Neuronal stem cell (in vitro differentiated cells): ENCODE measurements at regions not wholly inside any gene's neighbourhood (a gene's known extent, or its start where the extent isn't known, plus 50 kb on each side); places are given as distances from the start of the nearest gene placed in this dataset.
A peak's percentile ranks its signal among the peaks of the same experiment; 100 is the strongest.

Experiments used
- DNase-seq: peaks from one replicate; pipeline ENCODE4 v3.0.0-alpha.2; 2013; ENCODE audit warnings: low spot score
- H2AFZ ChIP-seq: one replicate; pipeline ENCODE4 v1.6.1; 2013; ENCODE audit warnings: mild to moderate bottlenecking, low read length, inconsistent platforms
- H2AK5ac ChIP-seq: 2 replicates; pipeline ENCODE4 v1.6.1; 2013; ENCODE audit warnings: low read depth, mild to moderate bottlenecking, inconsistent platforms, low read length, moderate library complexity, mixed read lengths
- H2BK120ac ChIP-seq: 2 replicates; pipeline ENCODE4 v1.6.1; 2013; ENCODE audit warnings: low read depth, mild to moderate bottlenecking, inconsistent platforms, low read length, moderate library complexity, mixed read lengths
- H2BK12ac ChIP-seq: one replicate; pipeline ENCODE4 v1.6.1; 2013; ENCODE audit warnings: low read length, inconsistent platforms
- H2BK15ac ChIP-seq: 2 replicates; pipeline ENCODE4 v1.6.1; 2013; ENCODE audit warnings: mild to moderate bottlenecking, low read length, inconsistent platforms, mixed read lengths
- H2BK5ac ChIP-seq: one replicate; pipeline ENCODE4 v1.6.1; 2013; ENCODE audit warnings: inconsistent platforms, mild to moderate bottlenecking, low read length, moderate library complexity
- H3K14ac ChIP-seq: one replicate; pipeline ENCODE4 v1.6.1; 2013; ENCODE audit warnings: low read length, inconsistent platforms
- H3K18ac ChIP-seq: 2 replicates; pipeline ENCODE4 v1.6.1; 2013; ENCODE audit warnings: low read length, inconsistent platforms
- H3K23ac ChIP-seq: 2 replicates; pipeline ENCODE4 v1.6.1; 2013; ENCODE audit warnings: low read depth, mild to moderate bottlenecking, mixed read lengths, low read length, inconsistent platforms; ENCODE audit not compliant: poor library complexity
- H3K27ac ChIP-seq: replicated peaks from 3 replicates; pipeline ENCODE4 v1.5.1; 2013; ENCODE audit warnings: low read length, inconsistent platforms
- H3K27me3 ChIP-seq, 3 experiments: 2 replicates each; pipeline ENCODE4 v1.6.1; 2013; ENCODE audit warnings: low read length in 3 of 3, mild to moderate bottlenecking in 2 of 3, inconsistent platforms in 1 of 3, low read depth in 1 of 3, mixed read lengths in 1 of 3, moderate library complexity in 1 of 3; ENCODE audit not compliant: control insufficient read depth in 3 of 3, insufficient read depth in 3 of 3
- H3K36me3 ChIP-seq, 2 donors: replicated peaks in 1 of 2; 2 replicates each; pipeline ENCODE4 v1.6.1; 2013; ENCODE audit warnings: low read length in 2 of 2; ENCODE audit not compliant: control insufficient read depth in 2 of 2, insufficient read depth in 2 of 2
- H3K4ac ChIP-seq: 2 replicates; pipeline ENCODE4 v1.6.1; 2013; ENCODE audit warnings: inconsistent platforms, mild to moderate bottlenecking, low read length, moderate library complexity
- H3K4me1 ChIP-seq, 2 donors: 1 replicate in 1 of 2; 2 replicates in 1 of 2; pipeline ENCODE4 v1.6.1; 2013; ENCODE audit warnings: low read length in 2 of 2, low read depth in 1 of 2; ENCODE audit not compliant: control insufficient read depth in 2 of 2, insufficient read depth in 1 of 2
- H3K4me2 ChIP-seq: one replicate; pipeline ENCODE4 v1.6.1; 2013; ENCODE audit warnings: mild to moderate bottlenecking, low read length, inconsistent platforms; ENCODE audit not compliant: insufficient read depth, poor library complexity, severe bottlenecking
- H3K4me3 ChIP-seq, 2 donors: 2 replicates each; pipeline ENCODE4 v1.5.1; 2013; ENCODE audit warnings: low read length in 2 of 2, mild to moderate bottlenecking in 2 of 2, inconsistent platforms in 1 of 2, moderate library complexity in 1 of 2
- H3K79me1 ChIP-seq: one replicate; pipeline ENCODE4 v1.6.1; 2013; ENCODE audit warnings: low read depth, mild to moderate bottlenecking, inconsistent platforms, low read length, moderate library complexity
- H3K9ac ChIP-seq: one replicate; pipeline ENCODE4 v1.6.1; 2013; ENCODE audit warnings: mild to moderate bottlenecking, low read depth, low read length, inconsistent platforms; ENCODE audit not compliant: poor library complexity
- H3K9me3 ChIP-seq, 2 donors: replicated peaks in 1 of 2; 2 replicates each; pipeline versions ENCODE3 to v1.6.1; 2013; ENCODE audit warnings: low read length in 2 of 2, mild to moderate bottlenecking in 2 of 2, inconsistent platforms in 1 of 2, low read depth in 1 of 2, mixed read lengths in 1 of 2, moderate library complexity in 1 of 2; ENCODE audit not compliant: control insufficient read depth in 2 of 2, insufficient read depth in 1 of 2
- H4K8ac ChIP-seq: one replicate; pipeline ENCODE4 v1.6.1; 2013; ENCODE audit warnings: low read depth, mild to moderate bottlenecking, inconsistent platforms, low read length, moderate library complexity
- H4K91ac ChIP-seq: one replicate; pipeline ENCODE4 v1.6.1; 2013; ENCODE audit warnings: low read length, low read depth, mild to moderate bottlenecking, inconsistent platforms; ENCODE audit not compliant: poor library complexity
- WGBS, 2 donors: extraction: QIAGEN DNeasy Blood & Tissue Kit; methylation state at CpG; one replicate each; pipeline ENCODE4 v1.1.7; 2013; ENCODE audit warnings: missing lambda C conversion rate in 2 of 2, mixed read lengths in 1 of 2; ENCODE audit not compliant: insufficient read length in 2 of 2, insufficient replicate concordance in 1 of 2; ENCODE audit errors: extremely low coverage in 2 of 2; 5-methylcytosine and 5-hydroxymethylcytosine counted together

DNA sequence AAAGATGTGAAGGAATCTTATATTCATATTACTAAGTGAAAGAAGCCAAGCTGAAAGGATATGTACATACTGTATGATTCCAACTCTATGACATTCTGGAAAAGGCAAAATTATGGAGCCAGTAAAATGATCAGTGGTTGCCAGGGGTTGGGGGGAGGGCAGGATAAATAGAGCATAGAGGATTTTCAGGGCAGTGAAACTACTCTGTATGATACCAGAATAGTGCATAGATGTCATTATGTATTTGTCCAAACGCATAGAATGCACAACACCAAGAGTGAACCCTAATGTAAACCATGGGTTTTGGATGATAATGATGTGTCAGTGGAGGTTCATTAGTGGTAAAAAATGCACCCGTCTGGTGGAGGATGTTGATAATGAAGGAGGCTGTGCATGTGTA is 71.0 kb upstream of the ZNF423 start:
- peaks cover 0 to 42% (median 0%) of the 10 kb centered on the region in 3 experiments for H3K27me3 ChIP-seq
- H2BK120ac ChIP-seq, result no peak overlapping the region
- H3K4ac ChIP-seq, result no peak overlapping the region
- H3K27ac ChIP-seq, result no peak overlapping the region
- H3K79me1 ChIP-seq, result no peaks in the 10 kb centered on the region
- no CpG with 5 or more reads among the region's 2 CpGs for WGBS, 2 donors
- H3K4me1 ChIP-seq, result no peaks in the 10 kb centered on the region
- no peaks in the 10 kb centered on the region for H3K36me3 ChIP-seq
- H3K9ac ChIP-seq, result no peak overlapping the region
- no peak overlapping the region for H3K4me2 ChIP-seq
- H2BK15ac ChIP-seq, result no peak overlapping the region
- H3K14ac ChIP-seq, result no peak overlapping the region
- no peak overlapping the region for H3K18ac ChIP-seq
- no peak overlapping the region for H4K91ac ChIP-seq
- no peak overlapping the region for H3K4me3 ChIP-seq
- no peak overlapping the region for H2AFZ ChIP-seq
- no peak overlapping the region for H3K23ac ChIP-seq
- DNase-seq, result no peak
- peaks cover 2 to 4% of the 10 kb centered on the region in 2 donors for H3K9me3 ChIP-seq
- H2AK5ac ChIP-seq, result no peak overlapping the region
- no peak overlapping the region for H4K8ac ChIP-seq
- no peak overlapping the region for H2BK5ac ChIP-seq
- H2BK12ac ChIP-seq, result no peak overlapping the region

DNA sequence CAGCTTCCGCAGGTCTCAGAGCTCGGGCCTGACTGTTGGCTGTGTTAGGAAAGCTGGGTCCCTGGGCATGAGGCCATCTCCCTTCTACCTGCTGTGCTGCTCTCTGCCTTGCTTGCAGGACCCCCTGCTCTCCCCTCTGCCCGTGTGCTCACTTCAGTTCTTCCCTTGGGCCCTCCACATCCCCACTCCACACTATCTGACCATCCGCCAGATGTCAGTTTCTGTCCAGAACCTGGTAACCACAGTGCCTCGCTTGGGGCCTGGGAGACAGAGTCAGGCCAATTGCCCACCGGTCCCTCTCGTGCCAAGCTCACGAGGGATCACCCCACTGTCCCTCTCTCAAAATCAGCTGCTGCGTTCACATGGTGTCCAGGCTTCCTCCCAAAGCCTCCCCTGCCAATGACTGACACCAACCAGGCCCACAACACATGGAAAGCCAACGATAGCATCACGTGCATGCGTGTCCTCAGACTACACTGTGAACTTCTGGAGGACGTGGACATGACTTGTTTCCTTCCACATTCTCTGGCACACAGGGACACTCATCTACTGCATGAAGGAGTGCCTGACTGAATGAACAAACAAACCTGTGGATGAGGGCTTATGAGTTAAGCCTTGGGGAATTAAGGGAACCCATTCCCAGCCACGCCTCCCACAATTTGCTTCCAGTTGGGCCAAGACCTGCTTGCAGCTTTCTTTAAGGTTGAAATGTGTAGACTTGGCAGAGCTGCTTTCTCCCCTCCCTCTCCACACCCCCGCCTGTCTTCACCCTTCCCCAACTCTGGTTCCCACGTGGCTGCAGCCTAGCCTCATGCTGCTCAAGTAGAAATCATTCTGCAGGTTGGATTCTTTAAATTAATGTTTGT is 72.5 kb upstream of the ZNF423 start:
- Histone ChIP-seq H3K14ac (peak overlapping the region; percentile 57), H2AFZ (no peak overlapping the region), H3K9ac (no peak overlapping the region), H3K4me2 (no peak overlapping the region), H3K4me1 (peaks cover 0 to 3% of the 10 kb centered on the region in 2 donors), H3K9me3 (peaks cover 2 to 4% of the 10 kb centered on the region in 2 donors), H3K79me1 (no peaks in the 10 kb centered on the region), H3K27ac (no peak overlapping the region), H2BK5ac (no peak overlapping the region), H3K4ac (no peak overlapping the region), H2BK12ac (no peak overlapping the region), H2AK5ac (no peak overlapping the region), H3K27me3 (peaks cover 0 to 57% (median 0%) of the 10 kb centered on the region in 3 experiments), H3K36me3 (no peaks in the 10 kb centered on the region), H3K23ac (no peak overlapping the region), H3K4me3 (no peak overlapping the region), H2BK15ac (peak overlapping the region; percentile 22), H4K8ac (no peak overlapping the region), H2BK120ac (no peak overlapping the region), H4K91ac (no peak overlapping the region), H3K18ac (peak overlapping the region; percentile 77)
- DNase-seq, result no peak
- WGBS, 2 donors, result no CpG with 5 or more reads among the region's 16 CpGs

DNA sequence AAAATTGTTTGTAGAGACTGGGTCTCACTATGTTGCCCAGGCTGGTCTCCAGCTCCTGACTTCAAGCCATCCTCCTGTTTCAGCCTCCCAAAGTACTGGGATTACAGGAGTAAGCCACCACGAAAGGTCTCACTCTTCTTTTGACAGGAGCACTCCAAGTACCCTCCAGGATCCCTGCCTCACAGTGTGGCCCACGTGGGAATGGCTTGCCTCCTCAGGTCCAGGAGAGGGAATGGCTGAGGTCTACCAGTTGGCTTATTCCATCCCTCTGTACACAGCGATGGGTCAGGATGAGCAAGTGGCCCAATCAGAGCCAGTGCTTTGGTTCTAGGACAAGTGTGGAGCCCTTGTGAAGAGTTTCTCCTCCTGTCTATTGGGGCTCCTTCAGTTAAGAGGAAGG is 73.7 kb upstream of the ZNF423 start:
- no peaks in the 10 kb centered on the region for H3K9me3 ChIP-seq
- no peak overlapping the region for H4K91ac ChIP-seq
- peaks cover 0 to 60% (median 0%) of the 10 kb centered on the region in 3 experiments for H3K27me3 ChIP-seq
- H3K36me3 ChIP-seq, result no peaks in the 10 kb centered on the region
- H4K8ac ChIP-seq, result no peak overlapping the region
- no peak overlapping the region for H3K4ac ChIP-seq
- WGBS, 2 donors, result no CpG with 5 or more reads among the region's 3 CpGs
- H3K79me1 ChIP-seq, result no peaks in the 10 kb centered on the region
- no peak overlapping the region for H2AK5ac ChIP-seq
- no peak overlapping the region for H3K27ac ChIP-seq
- H3K4me1 ChIP-seq, result peaks cover 0 to 3% of the 10 kb centered on the region in 2 donors
- H3K9ac ChIP-seq, result no peak overlapping the region
- H2BK12ac ChIP-seq, result no peak overlapping the region
- no peak overlapping the region for H2AFZ ChIP-seq
- no peak overlapping the region for H3K4me2 ChIP-seq
- DNase-seq, result no peak
- no peak overlapping the region for H3K23ac ChIP-seq
- H3K14ac ChIP-seq, result no peak overlapping the region
- no peak overlapping the region for H2BK120ac ChIP-seq
- H2BK5ac ChIP-seq, result no peak overlapping the region
- no peak overlapping the region for H3K4me3 ChIP-seq
- H3K18ac ChIP-seq, result no peak overlapping the region
- H2BK15ac ChIP-seq, result no peak overlapping the region

DNA sequence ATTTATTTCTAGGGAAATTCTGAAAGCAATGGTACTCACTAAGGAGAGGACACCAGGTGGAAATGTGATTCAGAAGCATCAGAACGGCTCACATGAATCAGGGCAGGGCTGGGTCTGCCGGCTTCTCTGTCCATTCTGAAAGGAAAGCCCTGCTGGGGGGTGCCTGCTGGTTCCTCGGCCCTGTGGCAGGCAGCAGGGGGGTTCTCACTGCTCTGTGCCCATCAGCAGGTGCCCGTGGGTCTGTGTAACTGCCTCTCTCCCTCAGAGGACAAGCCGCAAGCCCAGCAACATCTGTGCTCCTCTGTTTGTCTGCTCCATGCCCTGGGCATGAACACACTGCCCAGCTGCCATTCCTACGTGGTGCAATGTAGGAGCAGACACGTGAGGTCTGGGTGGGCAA is 74.9 kb upstream of the ZNF423 start:
- Histone ChIP-seq H3K9ac (no peak overlapping the region), H3K18ac (peak overlapping the region; percentile 33), H2BK120ac (no peak overlapping the region), H2AFZ (no peak overlapping the region), H3K27ac (no peak overlapping the region), H3K4ac (no peak overlapping the region), H3K79me1 (no peaks in the 10 kb centered on the region), H3K4me3 (no peak overlapping the region), H3K27me3 (peaks cover 0 to 63% (median 0%) of the 10 kb centered on the region in 3 experiments), H2BK15ac (no peak overlapping the region), H3K9me3 (no peaks in the 10 kb centered on the region), H3K14ac (no peak overlapping the region), H4K91ac (no peak overlapping the region), H3K23ac (no peak overlapping the region), H4K8ac (no peak overlapping the region), H2AK5ac (no peak overlapping the region), H3K36me3 (no peaks in the 10 kb centered on the region), H3K4me2 (no peak overlapping the region), H2BK12ac (no peak overlapping the region), H3K4me1 (peaks cover 0 to 3% of the 10 kb centered on the region in 2 donors), H2BK5ac (no peak overlapping the region)
- no peak for DNase-seq
- WGBS, 2 donors, result no CpG with 5 or more reads among the region's 7 CpGs
